Stimulated activated CD4-positive, alpha-beta T cell treated with anti-CD3 and anti-CD28 coated beads, Interleukin-4, amount 100 ng/mL, for 24 hours (primary cell): ENCODE measurements at regions not wholly inside any gene's neighbourhood (a gene's known extent, or its start where the extent isn't known, plus 50 kb on each side); places are given as distances from the start of the nearest gene placed in this dataset.
"Not testable (repeated sequence)": the region's sequence is repeated elsewhere in the genome, so short reads cannot be mapped to it uniquely, and the experiment has no call there.

ENCODE experiments used
- DNase-seq: peaks from one replicate; pipeline ENCODE4 v3.0.0-alpha.2; 2020

DNA sequence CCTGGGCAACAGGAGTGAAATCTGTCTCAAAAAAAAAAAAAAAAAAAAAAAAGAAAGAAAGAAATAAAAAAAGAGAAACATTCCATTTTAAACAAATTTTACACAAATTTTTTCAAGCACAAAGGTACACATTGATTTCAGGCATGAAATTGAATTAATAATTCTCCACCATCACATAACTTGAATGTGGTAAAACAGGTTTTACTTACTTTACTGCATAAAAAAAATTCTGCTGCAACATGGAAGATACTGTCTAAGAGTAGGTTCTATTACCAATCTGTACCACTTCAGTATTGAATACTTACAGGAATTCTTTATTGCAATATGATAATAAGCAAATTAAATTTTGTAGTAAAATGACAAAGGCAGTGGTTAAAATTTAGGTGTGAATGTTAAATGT lies 271.6 kb upstream of the ARSJ start:
- DNase-seq: no peak

DNA sequence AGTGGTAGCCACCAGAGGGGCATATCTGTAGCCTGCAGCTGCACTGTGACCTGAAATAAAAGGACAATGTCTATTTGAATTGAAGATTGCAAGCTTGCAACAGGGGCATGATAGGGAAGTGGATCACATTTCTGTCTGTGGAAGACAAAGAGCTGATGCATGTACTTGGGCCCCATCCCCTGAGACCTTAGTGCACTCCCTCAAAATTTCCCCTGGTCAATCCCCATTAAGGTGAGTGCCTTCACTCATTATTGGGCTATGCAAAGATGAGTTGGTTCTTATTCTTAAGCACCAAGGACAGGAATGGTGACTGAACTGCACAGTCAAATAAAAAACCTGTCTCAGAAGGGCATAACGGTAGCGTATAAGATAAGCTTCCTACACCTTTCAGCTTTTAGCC lies 273.1 kb upstream of the ARSJ start:
- no peak for DNase-seq

DNA sequence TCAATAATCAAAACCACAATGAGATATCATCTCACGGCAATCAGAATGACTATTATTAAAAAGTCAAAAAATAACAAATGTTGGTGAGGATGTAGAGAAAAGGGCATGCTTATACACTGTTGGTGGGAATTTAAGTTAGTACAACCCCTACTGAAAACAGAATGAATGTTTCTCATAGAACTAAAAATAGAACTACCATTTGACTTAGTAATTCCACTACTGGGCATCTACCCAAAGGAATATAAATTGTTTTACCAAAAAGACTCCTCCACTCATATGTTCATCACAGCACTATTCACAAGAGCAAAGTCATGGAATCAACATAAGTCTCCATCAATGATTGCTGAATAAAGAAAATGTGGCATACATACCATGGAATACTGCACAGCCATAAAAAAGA lies 278.1 kb upstream of the ARSJ start:
- no peak for DNase-seq

DNA sequence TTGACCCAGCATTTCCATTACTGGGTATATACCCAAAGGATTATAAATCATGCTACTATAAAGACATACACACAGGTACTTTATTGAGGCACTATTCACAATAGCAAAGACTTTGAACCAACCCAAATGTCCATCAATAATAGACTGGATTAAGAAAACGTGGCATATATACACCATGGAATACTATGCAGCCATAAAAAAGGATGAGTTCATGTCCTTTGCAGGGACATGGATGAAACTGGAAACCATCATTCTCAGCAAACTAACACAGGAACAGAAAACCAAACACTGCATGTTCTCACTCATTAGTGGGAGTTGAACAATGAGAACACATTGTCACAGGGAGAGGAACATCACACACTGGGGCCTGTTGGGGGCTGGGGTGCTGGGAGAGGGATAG lies 283.0 kb upstream of the ARSJ start:
- DNase-seq: not testable (repeated sequence)

DNA sequence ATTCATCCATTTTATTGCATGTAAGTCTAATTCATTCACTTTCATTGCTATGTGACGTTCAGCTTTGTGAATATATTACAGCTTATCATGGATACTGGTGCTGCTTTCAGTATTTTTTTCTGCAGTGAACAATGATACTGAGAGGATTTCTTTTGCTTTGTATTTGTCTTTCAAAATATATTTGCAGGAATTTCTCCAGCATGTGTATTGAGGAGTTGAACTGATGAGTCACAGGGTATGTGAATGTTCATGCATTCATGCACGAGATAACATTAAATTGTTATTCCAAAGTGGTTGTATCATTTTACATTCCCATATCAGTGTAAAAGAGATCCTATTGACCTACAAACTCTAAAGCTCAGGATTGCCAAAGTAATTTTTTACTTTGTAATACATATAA lies 283.8 kb upstream of the ARSJ start:
- no peak for DNase-seq

DNA sequence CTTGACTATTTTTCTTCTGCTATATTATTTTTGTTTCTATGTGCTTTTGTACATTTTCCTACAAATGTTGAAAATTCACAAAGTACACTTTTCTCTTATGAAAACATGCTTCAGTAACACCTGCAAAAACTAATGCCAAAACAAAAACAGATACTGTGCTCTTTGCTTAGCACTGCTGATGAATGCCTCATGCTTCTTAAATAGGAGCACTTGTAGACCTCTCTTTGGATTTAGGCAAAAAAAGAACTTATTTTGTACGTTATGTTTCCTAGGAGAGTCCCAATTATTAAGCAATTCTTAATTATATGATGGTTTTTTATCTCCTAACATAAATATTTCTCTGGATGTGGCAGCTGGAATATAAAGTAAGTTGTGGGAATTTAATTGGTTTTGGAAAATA lies 285.0 kb upstream of the ARSJ start:
- DNase-seq: no peak

DNA sequence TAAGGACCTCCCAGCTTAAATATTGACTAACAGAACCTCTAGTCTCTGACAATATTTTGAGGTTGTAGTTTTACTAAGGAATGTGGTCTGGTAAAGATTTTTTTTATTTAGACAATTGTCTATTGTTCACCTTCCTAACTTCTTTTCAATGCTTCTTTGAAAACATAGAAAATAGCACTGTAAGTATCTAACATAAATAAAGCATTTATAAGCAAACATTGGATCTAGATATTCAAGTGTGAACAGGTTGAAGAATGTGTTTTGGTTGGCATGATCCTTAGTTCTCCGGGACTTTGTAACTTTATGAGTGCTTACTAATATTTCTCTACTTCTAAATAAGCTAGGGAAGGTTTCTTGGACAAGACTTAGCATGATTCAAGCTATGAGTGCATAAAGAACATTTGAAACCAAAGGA lies 285.4 kb upstream of the ARSJ start:
- no peak for DNase-seq

DNA sequence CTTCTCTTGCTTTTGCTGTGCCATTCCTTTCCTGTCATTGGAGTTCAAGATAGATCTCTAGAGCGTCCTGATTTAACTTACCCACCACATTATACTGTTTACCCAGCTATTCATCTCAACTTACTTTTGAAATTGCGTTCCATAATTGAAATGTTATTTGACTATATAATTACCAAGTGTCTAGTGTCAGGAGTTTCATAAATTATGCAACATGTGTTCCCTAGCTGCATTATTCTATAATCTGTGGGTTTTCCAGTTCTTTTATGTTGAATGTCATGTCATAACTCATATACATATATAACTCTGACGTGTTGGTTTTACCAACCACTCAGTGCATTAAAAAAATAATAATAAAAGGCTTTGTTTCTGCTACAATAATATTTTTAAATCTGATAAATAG lies 285.9 kb upstream of the ARSJ start:
- DNase-seq: no peak

DNA sequence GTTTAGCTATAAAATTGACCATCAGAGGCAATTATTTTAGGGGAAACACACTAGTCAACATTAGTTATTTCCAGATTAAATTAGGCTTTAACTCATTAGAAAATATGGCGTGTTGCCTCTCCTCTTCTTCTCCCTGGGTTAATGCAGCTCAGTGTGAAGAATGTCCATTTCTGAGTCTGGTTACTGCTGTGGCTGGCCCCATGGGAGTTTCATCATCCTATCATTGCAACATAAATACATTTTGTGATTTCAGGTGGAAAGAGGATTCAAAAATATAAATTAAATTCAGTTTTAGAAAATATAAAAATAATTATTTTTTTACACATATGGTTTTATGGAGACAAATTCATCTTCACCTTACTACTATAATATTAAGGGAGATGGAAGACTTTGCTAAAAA lies 288.5 kb upstream of the ARSJ start:
- DNase-seq: no peak

DNA sequence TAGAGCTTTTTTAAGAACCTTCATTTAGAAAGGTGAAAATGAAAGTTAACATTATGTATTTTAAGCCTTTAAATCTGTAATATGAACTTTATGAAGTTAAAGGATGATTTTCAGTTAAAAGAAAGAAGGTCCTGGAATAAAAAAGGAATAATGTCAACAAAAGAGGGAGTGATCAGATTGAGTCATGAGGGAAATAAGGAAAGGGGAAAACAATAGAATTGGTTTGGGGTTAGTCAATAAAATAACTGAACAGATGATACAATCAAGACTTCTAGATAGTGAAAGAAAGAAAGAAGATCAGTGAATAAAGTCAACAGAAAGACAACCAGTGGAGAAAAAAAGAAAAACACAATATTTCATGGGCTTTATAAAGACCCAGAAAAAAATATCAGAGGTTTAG lies 291.6 kb upstream of the ARSJ start:
- DNase-seq: no peak

DNA sequence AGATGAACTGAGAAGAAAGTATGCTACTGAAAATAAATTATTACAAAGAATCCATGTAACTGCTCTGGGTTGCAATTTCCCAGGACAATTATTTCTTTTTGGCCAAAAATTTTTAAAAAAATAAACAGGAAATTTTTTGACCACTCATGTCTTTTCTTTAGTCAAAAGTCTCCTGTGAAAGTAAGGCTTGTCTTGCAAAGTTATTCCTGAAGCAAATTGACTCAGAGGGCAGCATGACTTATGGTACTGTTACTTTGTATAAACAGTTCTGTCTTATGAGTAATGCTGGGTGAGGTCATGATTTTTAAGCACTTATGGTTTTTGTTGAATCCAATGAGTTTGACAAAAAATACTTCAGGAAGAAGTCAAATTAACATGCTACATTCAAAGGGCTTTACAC lies 292.8 kb upstream of the ARSJ start:
- DNase-seq: no peak

DNA sequence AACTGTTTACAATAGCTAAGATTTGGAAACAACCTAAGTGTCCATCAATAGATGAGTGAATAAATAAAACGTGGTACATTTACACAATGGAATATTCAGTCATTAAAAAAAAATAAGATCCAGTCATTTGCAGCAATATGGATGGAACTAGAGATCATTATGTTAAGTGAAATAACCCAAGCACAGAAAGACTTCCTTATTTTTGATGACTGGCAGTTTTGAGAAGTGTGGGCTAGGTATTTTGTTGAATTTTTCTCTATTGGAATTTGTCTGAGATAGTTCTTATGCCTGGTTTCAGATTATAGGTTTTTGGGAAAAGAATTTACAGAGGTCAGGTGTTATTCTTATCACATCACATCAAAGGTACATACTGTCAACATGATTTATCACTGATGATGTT lies 293.8 kb upstream of the ARSJ start:
- no peak for DNase-seq

DNA sequence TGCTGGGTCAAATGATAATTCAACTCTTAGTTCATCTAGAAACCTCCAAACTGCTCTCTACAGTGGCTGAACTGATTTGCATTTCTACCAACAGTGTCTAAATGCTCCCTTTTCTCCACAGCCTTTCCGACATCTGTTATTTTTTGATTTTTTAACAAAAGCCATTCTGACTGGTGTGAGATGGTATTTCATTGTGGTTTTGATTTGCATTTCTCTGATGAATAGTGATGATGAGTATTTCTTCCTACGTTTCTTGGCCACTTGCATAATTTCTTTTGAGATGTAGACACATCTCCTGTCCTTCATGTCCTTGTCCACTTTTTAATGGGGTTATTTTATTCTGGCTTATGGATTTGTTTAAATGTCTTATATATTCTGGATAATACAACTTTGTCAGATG lies 298.2 kb upstream of the ARSJ start:
- DNase-seq: no peak

DNA sequence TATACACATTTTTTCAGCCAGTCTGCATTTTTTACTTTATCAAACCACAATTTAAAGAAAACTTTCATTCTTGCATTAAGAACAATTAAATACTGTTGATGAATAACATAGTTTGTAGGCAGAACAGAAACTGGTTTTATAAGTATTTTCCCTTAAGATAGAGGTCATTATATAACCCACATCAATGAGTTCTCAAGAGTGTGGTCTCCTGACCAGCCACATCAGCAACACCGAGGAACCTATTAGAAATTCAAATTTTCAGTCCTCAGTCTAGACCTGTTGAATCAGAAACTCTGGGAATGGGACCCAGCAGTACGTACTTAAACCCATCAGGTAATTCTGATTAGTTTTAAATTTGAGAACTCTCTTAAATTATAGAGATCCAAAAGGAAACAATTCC lies 299.6 kb upstream of the ARSJ start:
- DNase-seq: no peak

DNA sequence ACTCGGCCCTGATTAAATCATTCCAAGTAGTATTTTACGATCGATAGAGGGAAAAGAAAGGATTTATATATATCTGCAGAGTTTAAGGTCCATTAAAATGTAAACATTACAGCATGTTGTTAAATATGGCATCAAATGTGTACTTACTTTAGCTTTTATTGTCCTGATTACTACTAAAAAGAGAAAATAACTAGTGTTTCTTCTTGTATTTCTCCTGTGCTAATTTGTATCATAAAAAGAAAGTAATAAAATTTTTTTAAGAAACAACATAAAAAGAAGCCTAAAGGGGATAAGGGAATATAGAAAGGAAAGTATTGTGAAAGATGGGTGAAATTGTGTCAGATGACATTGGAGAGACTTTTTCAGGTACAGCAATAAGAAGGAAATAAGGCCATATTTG lies 300.3 kb upstream of the ARSJ start:
- DNase-seq: no peak

DNA sequence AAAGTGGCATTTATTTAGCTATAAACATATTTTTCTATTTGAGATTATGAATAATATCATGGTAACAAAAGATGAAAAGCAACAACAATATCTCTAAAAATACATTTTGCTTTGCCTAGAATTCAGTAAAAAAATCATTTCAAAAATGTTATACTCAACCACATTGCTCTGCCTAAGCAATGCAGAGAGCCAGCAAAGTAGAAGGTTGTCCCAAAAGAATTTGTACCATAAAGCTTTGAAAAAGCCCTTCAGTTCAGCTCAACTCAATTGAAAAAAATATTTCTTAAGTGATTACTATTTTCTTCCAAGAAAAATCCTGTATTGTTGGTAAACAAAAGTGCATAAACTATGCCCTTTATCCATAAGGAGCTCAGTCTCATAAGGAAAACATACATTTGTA lies 301.2 kb upstream of the ARSJ start:
- no peak for DNase-seq

DNA sequence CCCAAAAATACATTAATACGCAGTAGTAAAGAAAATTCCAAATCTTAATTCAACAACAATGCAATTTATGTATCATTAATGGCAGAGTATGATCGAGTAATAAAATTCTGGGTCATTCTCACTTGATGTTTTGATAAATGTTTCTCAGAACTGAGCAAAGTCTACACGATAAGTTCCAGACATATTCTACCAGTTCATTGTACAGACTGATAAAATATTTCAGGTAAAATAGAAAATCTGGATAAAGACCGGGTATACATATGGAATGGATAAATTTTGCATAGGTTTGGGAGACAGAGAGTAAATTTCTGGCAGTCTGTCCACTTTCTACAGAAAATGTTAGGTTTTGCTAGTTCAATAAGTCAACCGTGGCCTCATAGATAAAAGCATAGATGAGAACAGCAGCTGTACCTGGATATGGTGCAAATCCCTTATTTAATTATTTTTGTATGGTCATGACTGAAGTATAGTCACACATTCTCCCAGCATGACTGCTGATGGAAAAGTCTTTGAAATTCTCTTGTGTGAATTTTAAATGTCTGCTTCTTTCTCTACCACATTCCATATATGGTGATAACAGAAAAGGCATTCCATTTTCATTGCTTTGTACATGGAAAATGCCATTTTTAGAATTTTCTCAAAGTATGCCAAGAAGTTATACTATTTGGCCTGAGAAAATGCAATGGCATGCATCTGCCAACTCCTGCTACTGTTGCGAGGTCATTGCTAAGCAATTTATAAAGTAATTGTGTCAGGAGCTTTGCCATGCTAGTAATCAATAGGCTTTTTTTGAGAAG lies 301.9 kb upstream of the ARSJ start:
- no peak for DNase-seq

DNA sequence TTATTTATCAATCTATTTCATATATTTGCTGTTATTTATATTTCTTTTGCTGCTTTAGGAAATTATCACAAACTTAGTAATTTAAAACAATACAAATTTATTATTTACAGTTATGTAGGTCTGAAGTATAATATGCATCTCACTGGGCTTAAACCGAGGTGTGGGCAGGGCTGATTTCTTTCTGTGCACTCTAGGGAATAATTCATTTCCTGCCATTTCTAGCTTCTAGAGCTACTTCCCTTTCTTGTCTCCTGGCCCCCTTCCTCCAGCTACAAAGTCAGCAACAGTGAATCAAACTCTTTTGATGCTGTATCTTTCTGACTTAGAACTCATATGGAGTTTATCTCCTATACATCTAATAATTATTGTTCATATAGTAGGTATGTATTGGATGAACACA lies 303.5 kb upstream of the ARSJ start:
- DNase-seq: no peak

DNA sequence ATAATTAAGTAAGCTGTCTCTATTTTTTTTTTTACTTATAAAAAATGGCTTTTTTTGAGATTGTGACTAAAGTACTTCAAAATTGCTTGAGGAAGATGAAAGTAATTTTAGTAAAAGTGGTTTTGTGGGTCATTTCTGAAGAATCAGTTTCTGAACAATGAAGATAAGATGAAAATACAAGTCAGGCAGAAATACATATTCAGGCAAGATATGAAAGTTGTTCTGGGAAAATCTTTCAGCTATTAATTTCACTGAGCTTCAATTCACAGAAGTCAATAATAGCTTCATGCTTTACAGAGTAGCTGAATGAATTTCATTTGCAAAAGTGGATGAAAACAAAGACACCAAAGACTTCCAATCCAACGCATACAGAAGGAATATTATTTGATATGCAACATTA lies 305.2 kb upstream of the ARSJ start:
- DNase-seq: no peak

DNA sequence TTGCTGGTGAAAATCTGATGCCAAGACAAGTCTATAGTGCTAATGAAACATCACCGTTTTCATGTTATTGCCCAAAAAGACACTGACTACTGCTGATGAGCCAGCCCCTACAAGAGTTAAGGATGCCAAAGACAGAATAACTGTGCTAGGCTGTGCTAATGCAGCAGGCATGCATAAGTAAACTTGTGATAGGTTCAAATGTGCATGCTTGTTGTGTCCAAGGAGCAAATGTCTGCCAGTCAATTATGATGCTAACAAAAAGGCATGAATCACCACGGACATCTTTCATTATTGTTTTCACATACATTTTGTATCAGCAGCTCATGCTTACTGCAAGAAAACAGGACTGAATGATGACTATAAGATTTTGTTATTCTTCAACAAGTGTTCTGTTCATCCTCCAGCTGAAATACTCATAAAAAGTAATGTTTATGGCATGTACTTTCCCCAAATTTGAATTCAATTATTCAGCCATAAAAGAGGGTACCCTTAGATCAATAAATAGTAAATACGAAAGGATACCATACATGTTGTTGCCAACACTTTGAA lies 306.9 kb upstream of the ARSJ start:
- DNase-seq: no peak

DNA sequence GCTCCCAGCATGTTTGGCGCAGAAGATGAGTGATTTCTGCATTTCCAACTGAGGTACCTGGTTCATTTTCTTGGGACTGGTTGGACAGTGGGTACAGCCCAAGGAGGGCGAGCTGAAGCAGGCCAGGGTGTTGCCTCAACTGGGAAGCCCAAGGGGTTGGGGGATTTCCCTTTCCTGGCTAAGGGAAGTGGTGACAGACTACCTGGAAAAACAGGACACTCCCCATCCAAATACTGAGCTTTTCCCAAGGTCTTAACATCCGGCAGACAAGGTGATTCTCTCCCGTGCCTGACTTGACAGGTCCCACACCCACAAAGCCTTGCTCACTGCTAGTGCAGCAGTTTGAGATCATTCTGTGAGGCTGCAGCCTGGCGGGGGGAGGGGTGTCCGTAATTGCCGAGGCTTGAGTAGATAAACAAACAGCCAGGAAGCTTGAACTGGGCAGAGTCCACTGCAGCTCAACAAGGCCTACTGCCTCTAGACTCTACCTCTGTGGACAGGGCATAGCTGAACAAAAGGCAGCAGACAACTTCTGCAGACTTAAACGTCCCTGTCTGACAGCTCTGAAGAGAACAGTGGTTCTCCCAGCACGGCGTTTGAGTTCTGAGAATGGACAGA lies 307.7 kb upstream of the ARSJ start:
- DNase-seq: no peak

DNA sequence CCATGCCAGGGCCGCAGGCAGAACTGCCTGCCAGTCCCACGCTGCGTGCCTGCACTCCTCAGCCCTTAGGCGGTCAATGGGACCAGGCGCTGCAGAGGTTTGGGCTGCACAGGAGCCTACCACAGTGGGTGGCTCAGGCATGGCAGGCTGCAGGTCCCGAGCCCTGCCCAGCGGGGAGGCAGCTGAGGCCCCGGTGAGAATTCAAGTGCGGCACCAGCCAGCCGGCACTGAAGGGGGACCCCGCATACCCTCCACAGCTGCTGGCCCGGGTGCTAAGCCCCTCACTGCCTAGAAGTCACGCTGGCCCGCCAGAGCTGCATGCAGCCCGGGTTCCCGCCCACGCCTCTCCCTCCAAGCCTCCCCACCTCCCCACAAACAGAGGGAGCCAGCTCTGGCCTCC lies 302.5 kb upstream of the UGT8 start:
- DNase-seq: no peak

DNA sequence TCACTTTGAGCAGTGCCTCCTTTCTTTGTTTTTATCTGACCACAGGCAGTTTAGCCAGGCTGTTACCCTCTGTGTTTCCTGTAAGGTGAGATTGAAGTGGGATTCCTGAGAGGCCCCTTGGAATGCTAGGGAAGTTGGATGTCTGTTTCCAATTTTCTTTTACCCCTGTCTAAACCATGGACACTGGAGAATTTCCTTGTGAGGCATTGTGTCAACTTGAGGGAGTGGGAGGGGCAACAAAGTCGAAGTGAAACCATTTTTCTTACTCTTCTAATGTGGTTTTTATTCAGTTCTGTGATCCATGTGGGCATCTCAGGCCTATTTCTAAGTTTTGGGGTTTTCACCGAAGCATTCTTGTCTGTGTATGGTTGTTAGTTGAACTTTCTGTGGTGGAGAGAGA lies 296.1 kb upstream of the UGT8 start:
- no peak for DNase-seq

DNA sequence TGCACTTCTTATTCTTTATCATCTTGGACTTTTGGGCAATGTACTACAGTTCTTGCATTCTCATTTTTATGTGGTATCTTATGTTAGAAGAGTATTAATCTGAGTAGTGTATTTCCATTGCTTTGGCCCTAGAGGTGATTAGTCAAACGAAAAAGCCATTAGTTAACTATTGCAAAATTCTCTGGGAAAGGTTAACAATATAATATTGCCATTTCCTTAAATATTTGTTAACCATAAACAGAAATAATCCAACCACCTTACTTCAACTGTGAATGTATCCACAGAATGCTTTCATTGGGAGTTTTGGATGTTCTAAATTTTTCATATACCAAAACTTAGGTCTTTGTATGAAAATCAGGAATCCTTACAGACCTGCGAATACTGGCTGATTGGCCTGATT lies 294.6 kb upstream of the UGT8 start:
- DNase-seq: no peak

DNA sequence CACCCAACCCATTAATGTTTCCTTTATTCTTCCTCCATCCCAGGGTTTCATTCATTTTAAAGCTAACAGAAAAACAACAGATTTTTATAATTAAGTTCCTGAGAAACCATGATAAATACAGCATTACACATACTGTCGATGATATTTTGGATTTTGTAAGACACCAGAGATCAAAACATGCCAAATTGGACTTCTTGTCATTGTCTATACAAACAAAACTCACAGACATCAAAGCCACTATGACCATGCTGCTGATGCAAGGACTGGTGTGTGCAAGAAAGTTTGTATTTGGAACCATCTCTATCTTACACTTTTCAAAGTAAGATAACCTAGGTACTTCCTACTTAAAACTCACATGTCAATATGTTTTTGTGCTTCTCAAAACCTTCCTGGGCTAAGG lies 294.0 kb upstream of the UGT8 start:
- no peak for DNase-seq
